ENCODE measurements at regions not wholly inside any gene's neighbourhood (a gene's known extent, or its start where the extent isn't known, plus 50 kb on each side); places are given as distances from the start of the nearest gene placed in this dataset.

- no peak for DNase-seq
Observed at GRCh38 chr22:47230251-47230650, 467.8 kb downstream of the TBC1D22A start.

DNA sequence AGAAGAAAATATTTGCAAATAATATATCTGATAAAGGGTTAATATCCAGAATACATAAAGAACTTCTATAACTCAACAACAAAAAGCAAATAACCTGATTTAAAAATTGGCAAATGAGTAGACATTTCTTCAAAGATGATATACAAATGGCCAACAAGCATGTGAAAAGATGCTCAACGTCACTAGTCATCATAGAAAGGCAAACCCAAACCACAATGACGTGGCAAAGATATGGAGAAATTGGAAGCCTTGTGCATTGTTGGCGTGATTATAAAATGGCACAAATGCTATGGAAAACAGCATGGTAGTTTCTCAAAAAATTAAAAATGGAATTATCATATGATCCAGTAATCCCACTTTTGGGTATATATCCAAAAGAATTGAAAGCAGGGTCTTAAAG lies 466.3 kb downstream of the TBC1D22A start:
- no peak for DNase-seq

GRCh38 chr22:47225931-47226633 lies 463.6 kb downstream of the TBC1D22A start:
- DNase-seq = no peak

- DNase-seq = no peak
Observed at GRCh38 chr22:47225080-47225930, 462.9 kb downstream of the TBC1D22A start.
